ENCODE measurements at regions not wholly inside any gene's neighbourhood (a gene's known extent, or its start where the extent isn't known, plus 50 kb on each side); places are given as distances from the start of the nearest gene placed in this dataset.

DNA sequence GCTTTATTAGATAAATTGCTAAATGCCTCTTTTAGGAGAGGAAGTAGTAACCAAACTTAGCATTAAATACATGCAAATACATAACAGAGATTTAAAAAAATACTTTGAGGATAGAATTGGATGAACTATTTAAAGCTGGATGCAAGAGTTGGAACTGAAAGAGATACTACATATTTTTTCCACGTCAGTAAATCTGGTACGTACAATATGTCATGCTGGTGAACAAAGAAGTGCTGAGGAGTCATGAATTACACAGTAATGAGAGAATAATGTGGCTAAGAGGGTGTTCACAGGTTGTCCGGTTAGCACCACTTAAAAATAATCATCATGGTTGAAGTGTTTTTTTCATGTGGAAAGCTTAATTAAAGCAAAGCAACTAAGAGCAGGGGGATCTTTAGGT, 184.1 kb upstream of the FRMPD4 start:
- Histone ChIP-seq H3K79me2 (ENCODE audit: control insufficient read depth, insufficient read depth, low read length) (no peaks in the 10 kb centered on the region), H2AFZ (ENCODE audit: insufficient read depth, low read depth, low read length, poor library complexity, severe bottlenecking) (no peak overlapping the region), H3K4me2 (replicated peaks; ENCODE audit: low read depth, low read length, poor library complexity, severe bottlenecking) (no peak overlapping the region), H3K36me3 (replicated peaks in 1 of 2; ENCODE audit: control extremely low read depth in 1 of 2, control insufficient read depth in 1 of 2, extremely low read depth in 1 of 2, insufficient read depth in 2 of 2, low read length in 1 of 2) (no peaks in the 10 kb centered on the region), H3K9me3 (ENCODE audit: control extremely low read depth in 1 of 3, control insufficient read depth in 2 of 3, insufficient read depth in 1 of 3, low read length in 2 of 3) (no peaks in the 10 kb centered on the region), H3K27me3 (replicated peaks in 1 of 4; ENCODE audit: control extremely low read depth in 1 of 4, control insufficient read depth in 3 of 4, insufficient read depth in 4 of 4, low read length in 3 of 4) (no peaks in the 10 kb centered on the region), H4K20me1 (ENCODE audit: control insufficient read depth, insufficient read depth, low read length, poor library complexity, severe bottlenecking) (no peaks in the 10 kb centered on the region), H3K9ac (ENCODE audit: low read length) (no peak overlapping the region), H3K4me3 (ENCODE audit: control extremely low read depth in 1 of 5, extremely low read depth in 1 of 5, insufficient read depth in 1 of 5, low read depth in 2 of 5, low read length in 4 of 5) (no peak overlapping the region), H3K4me1 (ENCODE audit: control insufficient read depth in 2 of 2, insufficient read depth in 2 of 2, low read length in 2 of 2) (no peaks in the 10 kb centered on the region), H3K27ac (ENCODE audit: low read length in 2 of 2) (no peak overlapping the region)
- no peak for DNase-seq
- intact Hi-C loops (cut with micrococcal nuclease) = no loop called here
- no peak for ATAC-seq (ENCODE audit: low read depth)
- WGBS (ENCODE audit: insufficient coverage) = no CpG with 5 or more reads among the region's 3 CpGs
- Mint-ChIP-seq H3K27ac (no peak overlapping the region), H3K9me3 (ENCODE audit: insufficient read depth) (no peaks in the 10 kb centered on the region), H3K27me3 (no peaks in the 10 kb centered on the region), H3K4me1 (no peaks in the 10 kb centered on the region), H3K4me3 (no peak overlapping the region)
- ChIA-PET POLR2A (no interaction called here), CTCF (no interaction called here)
- TF ChIP-seq, protein P1, sequence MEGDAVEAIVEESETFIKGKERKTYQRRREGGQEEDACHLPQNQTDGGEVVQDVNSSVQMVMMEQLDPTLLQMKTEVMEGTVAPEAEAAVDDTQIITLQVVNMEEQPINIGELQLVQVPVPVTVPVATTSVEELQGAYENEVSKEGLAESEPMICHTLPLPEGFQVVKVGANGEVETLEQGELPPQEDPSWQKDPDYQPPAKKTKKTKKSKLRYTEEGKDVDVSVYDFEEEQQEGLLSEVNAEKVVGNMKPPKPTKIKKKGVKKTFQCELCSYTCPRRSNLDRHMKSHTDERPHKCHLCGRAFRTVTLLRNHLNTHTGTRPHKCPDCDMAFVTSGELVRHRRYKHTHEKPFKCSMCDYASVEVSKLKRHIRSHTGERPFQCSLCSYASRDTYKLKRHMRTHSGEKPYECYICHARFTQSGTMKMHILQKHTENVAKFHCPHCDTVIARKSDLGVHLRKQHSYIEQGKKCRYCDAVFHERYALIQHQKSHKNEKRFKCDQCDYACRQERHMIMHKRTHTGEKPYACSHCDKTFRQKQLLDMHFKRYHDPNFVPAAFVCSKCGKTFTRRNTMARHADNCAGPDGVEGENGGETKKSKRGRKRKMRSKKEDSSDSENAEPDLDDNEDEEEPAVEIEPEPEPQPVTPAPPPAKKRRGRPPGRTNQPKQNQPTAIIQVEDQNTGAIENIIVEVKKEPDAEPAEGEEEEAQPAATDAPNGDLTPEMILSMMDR (IDR thresholded peaks at IDR 0.05) = no peak
- TF ChIP-seq EZH2 (IDR thresholded peaks at IDR 0.05; ENCODE audit: borderline replicate concordance, insufficient read depth, low read depth, low read length, poor library complexity, severe bottlenecking) = no peak

DNA sequence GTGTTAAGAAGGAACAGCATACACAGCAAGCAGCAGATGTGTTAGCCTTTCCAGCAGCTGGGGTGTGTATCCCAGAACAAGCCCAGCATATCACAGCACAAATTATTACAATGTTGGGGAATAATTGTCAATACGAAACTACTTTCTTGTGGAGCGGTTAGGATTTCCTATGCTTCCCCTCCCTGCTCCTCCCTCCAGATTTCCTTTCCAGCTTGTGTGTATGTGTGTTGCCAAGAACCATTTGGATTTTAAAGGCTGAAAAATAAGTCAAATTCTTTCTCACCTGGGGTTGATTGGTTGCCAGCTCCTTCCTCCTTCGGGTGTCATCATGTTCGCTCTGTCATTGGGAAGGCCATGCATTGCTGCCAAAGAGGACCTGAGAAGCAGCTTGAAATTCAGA, 178.2 kb upstream of the FRMPD4 start:
- intact Hi-C loops (cut with micrococcal nuclease) = no loop called here
- Histone ChIP-seq H3K27ac (ENCODE audit: low read length in 2 of 2) (no peak overlapping the region), H3K79me2 (ENCODE audit: control insufficient read depth, insufficient read depth, low read length) (no peaks in the 10 kb centered on the region), H3K9me3 (ENCODE audit: control extremely low read depth in 1 of 3, control insufficient read depth in 2 of 3, insufficient read depth in 1 of 3, low read length in 2 of 3) (no peaks in the 10 kb centered on the region), H4K20me1 (ENCODE audit: control insufficient read depth, insufficient read depth, low read length, poor library complexity, severe bottlenecking) (no peaks in the 10 kb centered on the region), H3K9ac (ENCODE audit: low read length) (no peak overlapping the region), H2AFZ (ENCODE audit: insufficient read depth, low read depth, low read length, poor library complexity, severe bottlenecking) (no peak overlapping the region), H3K4me1 (ENCODE audit: control insufficient read depth in 2 of 2, insufficient read depth in 2 of 2, low read length in 2 of 2) (no peaks in the 10 kb centered on the region), H3K36me3 (replicated peaks in 1 of 2; ENCODE audit: control extremely low read depth in 1 of 2, control insufficient read depth in 1 of 2, extremely low read depth in 1 of 2, insufficient read depth in 2 of 2, low read length in 1 of 2) (no peaks in the 10 kb centered on the region), H3K4me2 (replicated peaks; ENCODE audit: low read depth, low read length, poor library complexity, severe bottlenecking) (no peak overlapping the region), H3K27me3 (replicated peaks in 1 of 4; ENCODE audit: control extremely low read depth in 1 of 4, control insufficient read depth in 3 of 4, insufficient read depth in 4 of 4, low read length in 3 of 4) (no peaks in the 10 kb centered on the region), H3K4me3 (ENCODE audit: control extremely low read depth in 1 of 5, extremely low read depth in 1 of 5, insufficient read depth in 1 of 5, low read depth in 2 of 5, low read length in 4 of 5) (no peak overlapping the region)
- Mint-ChIP-seq H3K27ac (no peak overlapping the region), H3K27me3 (no peaks in the 10 kb centered on the region), H3K9me3 (ENCODE audit: insufficient read depth) (no peaks in the 10 kb centered on the region), H3K4me1 (no peaks in the 10 kb centered on the region), H3K4me3 (no peak overlapping the region)
- CTCF ChIA-PET = no interaction called here
- POLR2A ChIA-PET = no interaction called here
- no peak for ATAC-seq (ENCODE audit: low read depth)
- WGBS (ENCODE audit: insufficient coverage) = 100% methylated on average over 1 of the region's 4 CpGs
- no peak for TF ChIP-seq EZH2 (IDR thresholded peaks at IDR 0.05; ENCODE audit: borderline replicate concordance, insufficient read depth, low read depth, low read length, poor library complexity, severe bottlenecking)
- TF ChIP-seq, protein P1 (IDR thresholded peaks at IDR 0.05) = no peak
- DNase-seq = no peak
